Breast epithelium (tissue), 4 donors: ENCODE measurements at regions not wholly inside any gene's neighbourhood (a gene's known extent, or its start where the extent isn't known, plus 50 kb on each side); places are given as distances from the start of the nearest gene placed in this dataset.

ENCODE experiments used
- DNase-seq, 2 donors: peaks; one replicate each; pipeline ENCODE4 v3.0.0-alpha.2; 2019; ENCODE audit warnings: low spot score in 2 of 2
- H3K27ac ChIP-seq, 2 donors: fragments of 200-600 bp; sonication (generic) in 1 of 2; one replicate each; pipeline ENCODE4 v1.5.1; 2016 to 2019; ENCODE audit warnings: mild to moderate bottlenecking in 1 of 2
- H3K27me3 ChIP-seq, 2 donors: fragments of 200-600 bp; sonication (generic) in 1 of 2; one replicate each; pipeline versions ENCODE4 v1.5.1 to v1.6.0; 2017 to 2019; ENCODE audit warnings: control low read depth in 1 of 2, mild to moderate bottlenecking in 1 of 2
- H3K36me3 ChIP-seq: fragments of 200-600 bp; one replicate; pipeline ENCODE4 v1.5.1; 2019
- H3K4me1 ChIP-seq, 2 donors: fragments of 200-600 bp; sonication (generic); one replicate each; pipeline ENCODE4 v1.5.1; 2016 to 2019; ENCODE audit warnings: control low read depth in 1 of 2
- H3K4me3 ChIP-seq, 3 donors: fragments of 200-600 bp; sonication (generic); 1 replicate in 2 of 3; 2 replicates in 1 of 3; pipeline ENCODE4 v1.5.1; 2016 to 2019; ENCODE audit warnings: mild to moderate bottlenecking in 3 of 3, moderate library complexity in 2 of 3
- H3K9me3 ChIP-seq, 2 donors: fragments of 200-600 bp; sonication (generic) in 1 of 2; one replicate each; pipeline ENCODE4 v1.5.1; 2016 to 2019; ENCODE audit warnings: control low read depth in 1 of 2
- POLR2A ChIP-seq: fragments of 450-650 bp; IDR thresholded peaks from one replicate; pipeline ENCODE4 v1.6.1; 2016; ENCODE audit warnings: antibody characterized with exemption, mild to moderate bottlenecking, moderate library complexity
- POLR2AphosphoS5 ChIP-seq, 3 donors: sonication (generic); formaldehyde crosslinking; IDR thresholded peaks; one replicate each; pipeline ENCODE4 v1.6.1; 2017; ENCODE audit warnings: antibody characterized with exemption in 3 of 3
- intact Hi-C: fragments of 100-400 bp; cut with DNase I; formaldehyde crosslinking; loops from one replicate; pipeline ENCODE4 v1.15.1; 2023; ENCODE audit warnings: low total_unique reads
- TF ChIP-seq, protein P1 (sequence below), 3 donors: fragments of 450-650 bp; IDR thresholded peaks; one replicate each; pipeline ENCODE4 v1.5.1; 2016 to 2017; ENCODE audit warnings: antibody characterized with exemption in 3 of 3, mild to moderate bottlenecking in 3 of 3, moderate library complexity in 3 of 3

DNA sequence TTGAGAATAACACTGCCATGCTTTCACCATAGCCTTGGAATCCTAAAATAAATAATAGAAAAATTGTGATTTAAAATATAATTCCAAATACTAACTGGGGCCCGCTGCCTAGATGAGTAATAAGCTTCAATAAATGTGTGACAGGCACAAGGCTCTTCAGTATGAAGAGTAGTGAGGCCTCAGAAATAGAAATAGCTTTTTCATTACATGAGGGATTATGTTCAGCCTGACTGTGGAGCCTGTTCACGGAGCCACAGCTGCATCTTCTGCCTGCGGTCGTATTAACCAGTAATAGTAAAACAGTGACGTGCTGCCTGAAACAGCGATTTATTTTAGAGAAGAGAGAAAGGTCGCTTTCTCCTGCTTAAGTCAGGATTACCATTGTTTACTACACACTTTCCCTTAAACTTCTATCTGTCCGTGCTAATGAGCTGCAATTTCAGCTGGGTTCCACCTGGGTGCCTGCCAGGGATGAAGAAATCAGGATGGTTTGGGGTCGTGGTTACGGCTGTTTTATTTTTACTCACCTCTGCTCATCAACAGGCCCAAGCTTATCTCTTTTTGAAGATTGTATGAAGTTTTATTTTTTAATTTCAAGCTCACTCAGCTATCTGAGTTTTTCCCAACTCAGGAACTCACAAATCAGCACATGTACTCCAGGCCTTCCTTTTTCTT is 284.9 kb upstream of the WWC1 start:
- Histone ChIP-seq H3K4me3 (no peak overlapping the region), H3K9me3 (no peaks in the 10 kb centered on the region), H3K27me3 (no peaks in the 10 kb centered on the region), H3K36me3 (no peaks in the 10 kb centered on the region), H3K4me1 (no peaks in the 10 kb centered on the region), H3K27ac (no peak overlapping the region)
- DNase-seq, result no peak
- TF ChIP-seq, protein P1, sequence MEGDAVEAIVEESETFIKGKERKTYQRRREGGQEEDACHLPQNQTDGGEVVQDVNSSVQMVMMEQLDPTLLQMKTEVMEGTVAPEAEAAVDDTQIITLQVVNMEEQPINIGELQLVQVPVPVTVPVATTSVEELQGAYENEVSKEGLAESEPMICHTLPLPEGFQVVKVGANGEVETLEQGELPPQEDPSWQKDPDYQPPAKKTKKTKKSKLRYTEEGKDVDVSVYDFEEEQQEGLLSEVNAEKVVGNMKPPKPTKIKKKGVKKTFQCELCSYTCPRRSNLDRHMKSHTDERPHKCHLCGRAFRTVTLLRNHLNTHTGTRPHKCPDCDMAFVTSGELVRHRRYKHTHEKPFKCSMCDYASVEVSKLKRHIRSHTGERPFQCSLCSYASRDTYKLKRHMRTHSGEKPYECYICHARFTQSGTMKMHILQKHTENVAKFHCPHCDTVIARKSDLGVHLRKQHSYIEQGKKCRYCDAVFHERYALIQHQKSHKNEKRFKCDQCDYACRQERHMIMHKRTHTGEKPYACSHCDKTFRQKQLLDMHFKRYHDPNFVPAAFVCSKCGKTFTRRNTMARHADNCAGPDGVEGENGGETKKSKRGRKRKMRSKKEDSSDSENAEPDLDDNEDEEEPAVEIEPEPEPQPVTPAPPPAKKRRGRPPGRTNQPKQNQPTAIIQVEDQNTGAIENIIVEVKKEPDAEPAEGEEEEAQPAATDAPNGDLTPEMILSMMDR (IDR thresholded peaks at IDR 0.05), result no peak
- TF ChIP-seq POLR2AphosphoS5 (IDR thresholded peaks at IDR 0.05) (no peak), POLR2A (no peak)
- intact Hi-C loops, result loop anchor here (1.0 kb wide), 1 partner anchor 18 kb away; no protein-coding TSS in a partner anchor

DNA sequence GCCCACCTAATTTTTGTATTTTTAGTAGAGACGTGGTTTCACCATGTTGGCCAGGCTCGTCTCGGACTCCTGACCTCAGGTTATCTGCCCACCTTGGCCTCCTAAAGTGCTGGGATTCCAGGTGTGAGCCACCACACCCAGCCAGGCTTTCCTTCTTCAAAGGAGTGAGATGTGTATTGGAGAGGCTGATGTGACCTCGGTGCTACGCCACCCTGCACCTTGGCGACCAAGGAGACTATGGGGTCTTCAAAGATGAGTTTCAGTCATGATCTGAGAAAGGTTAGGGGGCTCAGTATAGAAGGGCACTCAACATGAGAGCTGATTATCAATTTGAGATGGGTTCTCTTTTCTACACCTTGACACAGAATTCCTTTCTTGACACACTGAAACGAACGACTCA is 284.2 kb upstream of the WWC1 start:
- H3K27ac ChIP-seq, result no peak overlapping the region
- no peaks in the 10 kb centered on the region for H3K9me3 ChIP-seq
- intact Hi-C loops, result loop anchor here (1.0 kb wide), 1 partner anchor 17 kb away; no protein-coding TSS in a partner anchor
- H3K36me3 ChIP-seq, result no peaks in the 10 kb centered on the region
- H3K27me3 ChIP-seq, result no peaks in the 10 kb centered on the region
- no peaks in the 10 kb centered on the region for H3K4me1 ChIP-seq
- no peak for DNase-seq
- no peak overlapping the region for H3K4me3 ChIP-seq
- TF ChIP-seq POLR2AphosphoS5 (IDR thresholded peaks at IDR 0.05) (no peak), POLR2A (no peak)
- TF ChIP-seq, protein P1 (IDR thresholded peaks at IDR 0.05), result no peak

DNA sequence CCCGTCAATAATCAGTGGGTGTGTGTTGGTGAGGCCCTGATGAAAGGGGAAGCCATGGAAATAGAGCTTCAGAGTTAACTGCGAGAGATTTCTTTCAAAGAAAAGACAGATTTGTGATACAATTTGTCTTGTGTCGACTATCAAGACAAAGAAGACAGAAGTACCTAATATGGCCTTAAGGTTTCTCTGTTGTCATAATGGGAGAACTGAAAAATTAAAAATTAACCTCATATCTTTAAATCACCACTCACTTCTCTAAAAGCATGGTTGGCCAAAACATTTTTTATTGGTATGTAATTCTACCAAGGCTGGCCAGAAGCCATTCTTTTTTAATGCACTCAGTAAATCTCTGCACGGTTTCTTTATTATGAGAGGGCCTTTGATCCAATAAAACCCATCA is 282.9 kb upstream of the WWC1 start:
- intact Hi-C loops, result no loop called here
- H3K4me3 ChIP-seq, result no peak overlapping the region
- H3K9me3 ChIP-seq, result no peaks in the 10 kb centered on the region
- no peaks in the 10 kb centered on the region for H3K27me3 ChIP-seq
- TF ChIP-seq POLR2AphosphoS5 (IDR thresholded peaks at IDR 0.05), result no peak
- TF ChIP-seq POLR2A, result no peak
- TF ChIP-seq, protein P1 (IDR thresholded peaks at IDR 0.05), result no peak
- DNase-seq, result no peak
- no peaks in the 10 kb centered on the region for H3K36me3 ChIP-seq
- H3K4me1 ChIP-seq, result no peaks in the 10 kb centered on the region
- H3K27ac ChIP-seq, result no peak overlapping the region

DNA sequence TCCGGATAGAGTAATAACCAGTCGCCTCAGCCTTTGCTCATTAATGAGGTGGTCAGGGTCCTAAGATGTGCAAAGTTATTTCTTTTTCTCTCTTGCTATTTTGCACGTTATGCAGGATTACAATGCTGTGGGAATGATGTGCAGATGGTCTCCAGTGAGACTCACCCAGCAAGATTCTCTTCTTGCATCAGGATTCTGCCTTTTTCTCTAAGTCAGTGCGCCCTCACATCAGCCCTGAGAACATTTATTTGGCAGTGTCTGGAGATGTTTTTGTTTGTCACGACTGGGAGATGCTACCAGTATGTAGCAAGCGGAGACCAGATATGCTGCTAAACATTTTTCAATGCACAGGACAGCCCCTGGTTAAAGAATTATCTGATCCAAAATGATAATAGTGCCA is 280.3 kb upstream of the WWC1 start:
- H3K9me3 ChIP-seq, result no peaks in the 10 kb centered on the region
- H3K36me3 ChIP-seq, result no peaks in the 10 kb centered on the region
- H3K4me3 ChIP-seq, result no peak overlapping the region
- TF ChIP-seq POLR2AphosphoS5 (IDR thresholded peaks at IDR 0.05) (no peak), POLR2A (no peak)
- TF ChIP-seq, protein P1 (IDR thresholded peaks at IDR 0.05), result no peak
- H3K27me3 ChIP-seq, result no peaks in the 10 kb centered on the region
- no peak for DNase-seq
- H3K4me1 ChIP-seq, result no peaks in the 10 kb centered on the region
- H3K27ac ChIP-seq, result no peak overlapping the region
- intact Hi-C loops, result loop anchor here (10.0 kb wide), 1 partner anchor 1406 kb away; no protein-coding TSS in a partner anchor

DNA sequence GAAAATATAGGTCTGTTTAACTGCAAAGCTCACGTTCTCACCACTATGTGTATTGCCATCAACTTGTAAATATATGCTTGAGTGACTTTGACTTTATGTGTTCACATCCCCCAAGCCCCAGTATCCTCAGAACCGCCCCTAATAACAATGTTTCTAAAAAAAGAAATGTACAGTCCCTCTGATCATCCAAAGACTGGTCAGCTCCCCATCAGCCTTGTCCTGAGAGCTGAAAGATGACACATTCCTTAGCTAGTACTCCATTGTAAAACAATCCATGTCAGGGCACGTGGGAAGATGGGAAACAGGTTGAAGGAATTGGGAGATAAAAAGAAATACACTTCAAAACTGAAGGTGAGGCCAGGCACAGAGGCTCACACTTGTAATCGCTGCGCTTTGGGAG is 279.4 kb upstream of the WWC1 start:
- no peak for DNase-seq
- Histone ChIP-seq H3K4me1 (no peaks in the 10 kb centered on the region), H3K27ac (no peak overlapping the region), H3K36me3 (no peaks in the 10 kb centered on the region), H3K9me3 (no peaks in the 10 kb centered on the region), H3K4me3 (no peak overlapping the region), H3K27me3 (no peaks in the 10 kb centered on the region)
- TF ChIP-seq POLR2A, result no peak
- intact Hi-C loops, result loop anchor here (10.0 kb wide), 1 partner anchor 1407 kb away; no protein-coding TSS in a partner anchor
